ENCODE measurements at regions not wholly inside any gene's neighbourhood (a gene's known extent, or its start where the extent isn't known, plus 50 kb on each side); places are given as distances from the start of the nearest gene placed in this dataset.

DNA sequence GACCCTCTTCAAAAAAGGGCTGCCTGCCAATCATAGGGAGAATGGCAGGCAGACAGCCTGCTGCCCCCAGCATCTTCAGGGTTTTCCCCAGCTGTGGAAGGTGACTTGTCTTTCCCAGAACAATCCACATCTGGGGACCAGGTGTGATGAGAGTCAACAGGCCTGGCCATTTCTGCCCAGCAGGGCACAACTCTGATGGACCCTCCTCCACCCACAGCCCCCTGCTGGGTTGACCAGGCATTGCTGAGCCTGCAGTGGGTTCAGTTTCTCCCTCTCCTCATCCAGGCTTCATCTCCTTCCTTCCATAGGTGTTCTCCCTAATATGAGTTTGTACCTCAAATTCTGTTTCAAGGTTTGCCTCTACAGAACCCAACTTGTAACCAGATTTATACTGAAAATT is 111.0 kb downstream of the MINAR1 start:
- no peak for DNase-seq (ENCODE audit: low read depth)
- ChIA-PET CTCF (no interaction called here), POLR2A (no interaction called here)
- H3K4me3 ChIP-seq (ENCODE audit: low read depth, low read length): no peak overlapping the region
- H3K36me3 ChIP-seq (ENCODE audit: control insufficient read depth, insufficient read depth, low read length): no peaks in the 10 kb centered on the region
- TF ChIP-seq, protein P1, sequence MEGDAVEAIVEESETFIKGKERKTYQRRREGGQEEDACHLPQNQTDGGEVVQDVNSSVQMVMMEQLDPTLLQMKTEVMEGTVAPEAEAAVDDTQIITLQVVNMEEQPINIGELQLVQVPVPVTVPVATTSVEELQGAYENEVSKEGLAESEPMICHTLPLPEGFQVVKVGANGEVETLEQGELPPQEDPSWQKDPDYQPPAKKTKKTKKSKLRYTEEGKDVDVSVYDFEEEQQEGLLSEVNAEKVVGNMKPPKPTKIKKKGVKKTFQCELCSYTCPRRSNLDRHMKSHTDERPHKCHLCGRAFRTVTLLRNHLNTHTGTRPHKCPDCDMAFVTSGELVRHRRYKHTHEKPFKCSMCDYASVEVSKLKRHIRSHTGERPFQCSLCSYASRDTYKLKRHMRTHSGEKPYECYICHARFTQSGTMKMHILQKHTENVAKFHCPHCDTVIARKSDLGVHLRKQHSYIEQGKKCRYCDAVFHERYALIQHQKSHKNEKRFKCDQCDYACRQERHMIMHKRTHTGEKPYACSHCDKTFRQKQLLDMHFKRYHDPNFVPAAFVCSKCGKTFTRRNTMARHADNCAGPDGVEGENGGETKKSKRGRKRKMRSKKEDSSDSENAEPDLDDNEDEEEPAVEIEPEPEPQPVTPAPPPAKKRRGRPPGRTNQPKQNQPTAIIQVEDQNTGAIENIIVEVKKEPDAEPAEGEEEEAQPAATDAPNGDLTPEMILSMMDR (IDR thresholded peaks at IDR 0.05; ENCODE audit: insufficient read depth, low read depth, low read length): no peak
- no peaks in the 10 kb centered on the region for H3K27me3 ChIP-seq (ENCODE audit: control insufficient read depth, insufficient read depth, low read length)

DNA sequence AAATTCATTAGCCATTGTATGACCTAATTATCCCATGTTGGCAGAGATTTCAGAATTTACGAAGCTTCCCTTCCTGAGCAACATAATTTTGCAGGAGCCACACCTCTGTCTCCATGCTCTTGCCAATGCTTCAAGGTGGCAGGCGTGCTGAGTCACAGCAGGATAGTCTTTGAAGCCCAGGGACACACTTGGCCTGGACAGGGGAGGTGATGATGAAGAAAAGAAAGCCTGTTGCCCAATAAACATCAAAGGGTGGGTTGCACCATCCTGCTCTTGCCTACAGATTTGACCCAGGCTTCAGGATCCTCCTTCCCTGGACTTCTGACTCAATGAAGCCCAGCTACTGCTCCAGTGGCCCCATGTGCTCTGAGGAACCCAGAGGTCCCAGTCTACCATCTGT is 117.1 kb downstream of the MINAR1 start:
- H3K4me3 ChIP-seq (ENCODE audit: low read depth, low read length): no peak overlapping the region
- DNase-seq (ENCODE audit: low read depth): no peak
- H3K36me3 ChIP-seq (ENCODE audit: control insufficient read depth, insufficient read depth, low read length): no peaks in the 10 kb centered on the region
- no peaks in the 10 kb centered on the region for H3K27me3 ChIP-seq (ENCODE audit: control insufficient read depth, insufficient read depth, low read length)
- POLR2A ChIA-PET: no interaction called here
- CTCF ChIA-PET: interaction anchor here (0.6 kb wide), 1 partner anchor 134 kb away, joined by 4 read pairs; no protein-coding TSS in a partner anchor
- TF ChIP-seq, protein P1 (IDR thresholded peaks at IDR 0.05; ENCODE audit: insufficient read depth, low read depth, low read length): no peak

DNA sequence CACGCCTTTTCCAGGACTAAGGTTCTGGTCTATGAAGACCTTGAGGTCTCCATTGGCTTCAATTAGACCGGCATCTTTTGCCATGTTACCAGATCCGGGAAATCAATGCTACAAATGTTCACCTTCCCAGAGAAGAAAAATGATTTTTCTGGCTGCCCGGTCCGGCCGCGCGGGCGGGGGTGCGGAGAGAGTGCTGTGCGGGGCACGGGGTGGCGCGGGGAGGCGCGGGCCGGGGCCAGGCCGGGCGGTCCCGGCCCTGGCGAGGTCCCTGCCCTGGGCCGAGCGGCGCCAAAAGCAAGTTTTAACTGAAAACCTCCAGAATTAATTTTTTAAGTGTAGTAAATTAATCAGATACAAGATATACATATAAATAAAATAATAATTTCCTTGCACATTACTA is 128.2 kb downstream of the MINAR1 start:
- ChIA-PET CTCF (no interaction called here), POLR2A (no interaction called here)
- no peak overlapping the region for H3K4me3 ChIP-seq (ENCODE audit: low read depth, low read length)
- TF ChIP-seq, protein P1 (IDR thresholded peaks at IDR 0.05; ENCODE audit: insufficient read depth, low read depth, low read length): no peak
- no peaks in the 10 kb centered on the region for H3K36me3 ChIP-seq (ENCODE audit: control insufficient read depth, insufficient read depth, low read length)
- DNase-seq (ENCODE audit: low read depth): no peak
- peaks cover 1% of the 10 kb centered on the region; the same call in 1 of the 2 replicates for H3K27me3 ChIP-seq (ENCODE audit: control insufficient read depth, insufficient read depth, low read length)

DNA sequence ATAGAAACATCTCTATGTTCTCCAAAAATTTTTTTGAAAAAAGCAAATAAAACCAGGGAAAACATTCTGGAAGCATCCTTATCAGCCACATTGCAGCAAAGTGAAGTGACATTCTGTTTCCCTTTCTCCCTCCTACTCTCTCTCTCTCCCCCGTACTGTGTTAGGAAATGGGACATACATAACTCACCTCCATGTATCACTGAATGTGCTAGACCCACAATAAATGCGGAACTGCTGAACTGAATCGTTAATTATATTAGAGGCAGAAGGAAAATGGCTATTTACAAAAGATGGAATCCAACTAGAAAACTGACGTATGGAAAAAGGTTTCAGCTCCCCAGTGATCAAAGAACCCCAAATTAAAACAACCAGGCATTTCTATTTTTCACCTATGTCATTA is 129.8 kb downstream of the MINAR1 start:
- CTCF ChIA-PET: no interaction called here
- no peaks in the 10 kb centered on the region for H3K36me3 ChIP-seq (ENCODE audit: control insufficient read depth, insufficient read depth, low read length)
- POLR2A ChIA-PET: no interaction called here
- peaks cover 1% of the 10 kb centered on the region; the same call in 1 of the 2 replicates for H3K27me3 ChIP-seq (ENCODE audit: control insufficient read depth, insufficient read depth, low read length)
- DNase-seq (ENCODE audit: low read depth): no peak
- no peak overlapping the region for H3K4me3 ChIP-seq (ENCODE audit: low read depth, low read length)
- TF ChIP-seq, protein P1 (IDR thresholded peaks at IDR 0.05; ENCODE audit: insufficient read depth, low read depth, low read length): no peak

DNA sequence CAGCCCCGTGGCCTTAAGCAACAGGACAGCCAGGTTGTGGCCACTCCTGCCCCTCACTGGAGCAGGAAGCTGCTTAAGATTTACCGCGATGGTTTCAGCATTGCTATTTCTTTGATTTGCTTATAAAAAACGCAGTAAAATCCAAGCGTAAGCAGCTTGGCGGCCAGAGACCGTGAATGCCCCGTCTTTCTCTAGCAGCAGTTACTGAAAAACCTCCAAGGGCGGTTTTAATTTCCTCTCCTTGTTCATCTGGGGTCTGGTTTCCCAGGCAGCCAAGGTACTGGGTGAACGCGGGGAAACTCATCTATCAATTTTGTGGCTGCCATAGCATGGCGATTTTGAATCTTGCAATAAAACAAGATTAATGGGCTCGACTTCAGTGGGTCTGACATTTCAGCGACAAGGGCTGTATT is 130.3 kb downstream of the MINAR1 start:
- POLR2A ChIA-PET: no interaction called here
- DNase-seq (ENCODE audit: low read depth): no peak
- peaks cover 1% of the 10 kb centered on the region; the same call in 1 of the 2 replicates for H3K27me3 ChIP-seq (ENCODE audit: control insufficient read depth, insufficient read depth, low read length)
- no peak overlapping the region for H3K4me3 ChIP-seq (ENCODE audit: low read depth, low read length)
- CTCF ChIA-PET: no interaction called here
- no peaks in the 10 kb centered on the region for H3K36me3 ChIP-seq (ENCODE audit: control insufficient read depth, insufficient read depth, low read length)
- TF ChIP-seq, protein P1 (IDR thresholded peaks at IDR 0.05; ENCODE audit: insufficient read depth, low read depth, low read length): no peak

Data from BJ (cell line).